Endodermal cell (in vitro differentiated cells): ENCODE measurements at regions not wholly inside any gene's neighbourhood (a gene's known extent, or its start where the extent isn't known, plus 50 kb on each side); places are given as distances from the start of the nearest gene placed in this dataset.
A peak's percentile ranks its signal among the peaks of the same experiment; 100 is the strongest.

Source experiments
- DNase-seq: peaks from one replicate; pipeline ENCODE4 v3.0.0-alpha.2; 2017
- H3K27ac ChIP-seq: 2 replicates; pipeline ENCODE4 v1.5.1; 2013; ENCODE audit warnings: mild to moderate bottlenecking, low read depth, low read length, moderate library complexity
- H3K27me3 ChIP-seq: 2 replicates; pipeline ENCODE4 v1.6.1; 2013; ENCODE audit warnings: mild to moderate bottlenecking, low read length, moderate library complexity; ENCODE audit not compliant: insufficient read depth, control insufficient read depth, poor library complexity, severe bottlenecking
- H3K36me3 ChIP-seq: 2 replicates; pipeline ENCODE4 v1.7.0; 2013; ENCODE audit warnings: mild to moderate bottlenecking, low read length, moderate library complexity; ENCODE audit not compliant: control insufficient read depth, insufficient read depth
- H3K4me1 ChIP-seq: one replicate; pipeline ENCODE4 v1.7.0; 2013; ENCODE audit warnings: low read length; ENCODE audit not compliant: control insufficient read depth, insufficient read depth
- H3K4me3 ChIP-seq: 2 replicates; pipeline ENCODE4 v1.5.1; 2013; ENCODE audit warnings: mild to moderate bottlenecking, low read length, moderate library complexity
- H3K9ac ChIP-seq: 2 replicates; pipeline ENCODE4 v1.6.1; 2013; ENCODE audit warnings: mild to moderate bottlenecking, low read length, moderate library complexity; ENCODE audit not compliant: poor library complexity, severe bottlenecking; ENCODE audit errors: extremely low read depth
- H3K9me3 ChIP-seq: 2 replicates; pipeline ENCODE4 v1.6.1; 2013; ENCODE audit warnings: mild to moderate bottlenecking, low read length, moderate library complexity; ENCODE audit not compliant: control insufficient read depth
- H3K27ac Mint-ChIP-seq: 2 replicates; pipeline ENCODE4 v1.8.0; 2020; ENCODE audit warnings: mixed read lengths
- H3K27me3 Mint-ChIP-seq: 2 replicates; pipeline ENCODE4 v1.8.0; 2021; ENCODE audit warnings: mild to moderate bottlenecking, mixed read lengths; ENCODE audit not compliant: insufficient read depth
- H3K36me3 Mint-ChIP-seq: 2 replicates; pipeline ENCODE4 v1.8.0; 2020; ENCODE audit warnings: low read depth, mixed read lengths
- H3K4me1 Mint-ChIP-seq: 2 replicates; pipeline ENCODE4 v1.8.0; 2020; ENCODE audit warnings: mixed read lengths
- H3K4me3 Mint-ChIP-seq: 2 replicates; pipeline ENCODE4 v1.8.0; 2020; ENCODE audit warnings: mild to moderate bottlenecking, moderate library complexity, mixed read lengths
- H3K9me3 Mint-ChIP-seq: 2 replicates; pipeline ENCODE4 v1.8.0; 2020; ENCODE audit warnings: mild to moderate bottlenecking, mixed read lengths
- WGBS, 2 experiments: methylation state at CpG; one replicate each; pipeline versions ENCODE4 v1.1.5 to v1.1.7; 2013; ENCODE audit warnings: missing lambda C conversion rate in 2 of 2, mixed read lengths in 1 of 2; ENCODE audit not compliant: insufficient coverage in 1 of 2, insufficient read length in 1 of 2; 5-methylcytosine and 5-hydroxymethylcytosine counted together
- TF ChIP-seq, protein P1 (sequence below): fragments of 200-600 bp; sonication (generic); conservative IDR thresholded peaks from 2 replicates; pipeline ENCODE4 v1.5.0; 2021; ENCODE audit warnings: antibody characterized with exemption, mild to moderate bottlenecking

DNA sequence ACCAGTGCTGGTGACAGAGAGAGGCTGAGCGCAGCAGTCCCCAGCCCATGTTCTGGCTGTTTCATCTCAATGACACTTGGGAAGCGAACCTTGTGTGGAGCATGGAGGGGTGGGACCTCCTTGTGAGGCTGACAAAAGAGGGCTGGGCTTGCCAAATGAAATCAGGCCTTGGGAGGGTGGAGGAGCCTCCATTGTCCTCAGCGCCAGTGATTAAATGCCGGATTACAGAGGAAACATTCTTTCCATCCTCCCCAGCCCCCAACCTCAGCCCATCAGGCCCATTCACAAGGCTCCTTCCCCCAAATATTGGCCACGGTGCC lies 63.3 kb upstream of the PAXBP1 start:
- Mint-ChIP-seq H3K4me1 (peaks cover 11% of the 10 kb centered on the region), H3K36me3 (no peaks in the 10 kb centered on the region), H3K27me3 (peaks cover 4% of the 10 kb centered on the region), H3K27ac (peak overlapping the region; percentile 61), H3K9me3 (no peaks in the 10 kb centered on the region), H3K4me3 (no peak overlapping the region)
- Histone ChIP-seq H3K36me3 (no peaks in the 10 kb centered on the region), H3K4me1 (no peaks in the 10 kb centered on the region), H3K9me3 (no peaks in the 10 kb centered on the region), H3K4me3 (no peak overlapping the region), H3K27me3 (no peaks in the 10 kb centered on the region), H3K27ac (no peak overlapping the region), H3K9ac (no peak overlapping the region)
- 47% methylated on average over 5 of the region's 5 CpGs; no CpG with 5 or more reads in 1 of the 2 experiments for WGBS, 2 experiments
- peak; percentile 63 for DNase-seq
- TF ChIP-seq, protein P1, sequence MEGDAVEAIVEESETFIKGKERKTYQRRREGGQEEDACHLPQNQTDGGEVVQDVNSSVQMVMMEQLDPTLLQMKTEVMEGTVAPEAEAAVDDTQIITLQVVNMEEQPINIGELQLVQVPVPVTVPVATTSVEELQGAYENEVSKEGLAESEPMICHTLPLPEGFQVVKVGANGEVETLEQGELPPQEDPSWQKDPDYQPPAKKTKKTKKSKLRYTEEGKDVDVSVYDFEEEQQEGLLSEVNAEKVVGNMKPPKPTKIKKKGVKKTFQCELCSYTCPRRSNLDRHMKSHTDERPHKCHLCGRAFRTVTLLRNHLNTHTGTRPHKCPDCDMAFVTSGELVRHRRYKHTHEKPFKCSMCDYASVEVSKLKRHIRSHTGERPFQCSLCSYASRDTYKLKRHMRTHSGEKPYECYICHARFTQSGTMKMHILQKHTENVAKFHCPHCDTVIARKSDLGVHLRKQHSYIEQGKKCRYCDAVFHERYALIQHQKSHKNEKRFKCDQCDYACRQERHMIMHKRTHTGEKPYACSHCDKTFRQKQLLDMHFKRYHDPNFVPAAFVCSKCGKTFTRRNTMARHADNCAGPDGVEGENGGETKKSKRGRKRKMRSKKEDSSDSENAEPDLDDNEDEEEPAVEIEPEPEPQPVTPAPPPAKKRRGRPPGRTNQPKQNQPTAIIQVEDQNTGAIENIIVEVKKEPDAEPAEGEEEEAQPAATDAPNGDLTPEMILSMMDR: no peak

DNA sequence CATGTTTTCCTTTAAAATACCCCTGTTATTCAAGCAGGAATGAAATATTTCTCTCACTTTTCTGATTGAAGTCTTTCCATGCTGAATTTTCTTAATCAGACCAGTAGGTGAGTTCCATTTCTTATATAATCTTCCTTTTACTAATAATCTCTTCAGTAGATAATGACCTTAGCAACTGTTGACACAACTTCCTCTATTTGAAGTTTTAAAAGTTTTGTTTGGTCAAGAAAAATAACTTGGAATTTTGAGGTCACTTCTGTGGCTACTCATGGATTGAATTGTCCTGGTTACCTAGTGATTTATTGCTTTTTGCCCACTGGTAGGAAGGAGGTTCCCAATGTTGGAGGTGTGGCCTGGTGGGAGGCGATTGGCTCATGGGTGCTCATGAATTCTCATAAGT lies 70.6 kb upstream of the PAXBP1 start:
- Histone ChIP-seq H3K4me1 (no peaks in the 10 kb centered on the region), H3K9me3 (no peaks in the 10 kb centered on the region), H3K27ac (no peak overlapping the region), H3K9ac (no peak overlapping the region), H3K4me3 (no peak overlapping the region), H3K36me3 (no peaks in the 10 kb centered on the region), H3K27me3 (no peaks in the 10 kb centered on the region)
- DNase-seq: no peak
- no peak overlapping the region for H3K4me3 Mint-ChIP-seq
- H3K27ac Mint-ChIP-seq: no peak overlapping the region
- no peaks in the 10 kb centered on the region for H3K36me3 Mint-ChIP-seq
- H3K9me3 Mint-ChIP-seq: no peaks in the 10 kb centered on the region
- WGBS, 2 experiments: 89% methylated on average over 1 of the region's 1 CpG; no CpG with 5 or more reads in 1 of the 2 experiments
- TF ChIP-seq, protein P1: no peak
- no peaks in the 10 kb centered on the region for H3K4me1 Mint-ChIP-seq
- peaks cover 2% of the 10 kb centered on the region for H3K27me3 Mint-ChIP-seq

DNA sequence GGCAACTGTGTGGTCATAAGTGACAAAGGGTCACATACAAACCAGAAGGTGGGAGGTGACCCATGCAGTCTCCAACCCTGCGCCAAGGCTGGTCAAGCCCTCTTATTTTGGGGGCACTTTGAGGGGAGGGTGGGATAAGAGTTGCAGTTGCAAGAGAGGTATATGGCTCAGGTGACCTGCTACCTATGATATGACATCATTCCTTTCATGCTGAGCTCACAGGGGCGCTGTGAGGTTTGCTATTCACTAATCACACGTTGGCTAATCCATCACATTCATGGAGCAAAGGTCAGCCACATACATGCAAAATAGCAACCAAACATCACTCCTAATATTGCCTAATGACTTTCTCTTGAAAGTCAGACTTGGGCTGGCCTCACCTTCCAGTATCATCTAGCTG lies 72.0 kb upstream of the PAXBP1 start:
- H3K27me3 Mint-ChIP-seq: peaks cover 2% of the 10 kb centered on the region
- TF ChIP-seq, protein P1: no peak
- Histone ChIP-seq H3K9ac (no peak overlapping the region), H3K4me1 (no peaks in the 10 kb centered on the region), H3K36me3 (no peaks in the 10 kb centered on the region), H3K27me3 (no peaks in the 10 kb centered on the region), H3K27ac (no peak overlapping the region), H3K9me3 (no peaks in the 10 kb centered on the region), H3K4me3 (no peak overlapping the region)
- no peaks in the 10 kb centered on the region for H3K4me1 Mint-ChIP-seq
- no peaks in the 10 kb centered on the region for H3K9me3 Mint-ChIP-seq
- H3K36me3 Mint-ChIP-seq: no peaks in the 10 kb centered on the region
- no peak for DNase-seq
- WGBS, 2 experiments: 84 to 86% methylated on average over 2 to 3 of the region's 3 CpGs
- no peak overlapping the region for H3K27ac Mint-ChIP-seq
- H3K4me3 Mint-ChIP-seq: no peak overlapping the region
